Fibroblast of villous mesenchyme (primary cell): ENCODE measurements at regions not wholly inside any gene's neighbourhood (a gene's known extent, or its start where the extent isn't known, plus 50 kb on each side); places are given as distances from the start of the nearest gene placed in this dataset.
A peak's percentile ranks its signal among the peaks of the same experiment; 100 is the strongest.
"Not testable (repeated sequence)": the region's sequence is repeated elsewhere in the genome, so short reads cannot be mapped to it uniquely, and the experiment has no call there.

Source experiments
- DNase-seq: peaks from one replicate; pipeline ENCODE4 v3.0.0-alpha.2; 2010; ENCODE audit warnings: low read depth
- H3K4me3 ChIP-seq: 2 replicates; pipeline ENCODE4 v1.5.1; 2011; ENCODE audit warnings: low read depth, mild to moderate bottlenecking, low read length
- TF ChIP-seq, protein P1 (sequence below): IDR thresholded peaks from 2 replicates; pipeline ENCODE4 v1.5.1; 2012; ENCODE audit warnings: low read depth, mild to moderate bottlenecking, low read length; ENCODE audit not compliant: insufficient read depth

DNA sequence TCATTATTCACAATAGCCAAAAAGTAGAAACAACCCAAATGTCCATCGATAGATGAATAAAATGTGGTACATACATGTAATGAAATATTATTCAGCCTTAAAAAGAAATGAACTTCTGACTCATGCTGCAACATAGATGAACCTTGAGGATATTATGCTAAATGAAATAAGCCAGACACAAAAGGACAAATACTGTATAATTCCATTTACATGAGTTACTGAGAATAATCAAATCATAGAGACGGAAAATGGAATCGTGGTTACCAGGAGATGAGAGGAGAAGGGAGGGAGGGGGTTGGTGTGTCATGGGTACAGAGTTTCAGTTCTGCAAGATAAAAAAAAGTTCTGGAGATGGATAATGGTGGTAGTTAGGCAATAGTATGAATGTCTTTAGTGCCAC lies 184.1 kb downstream of the PSMG1 start:
- TF ChIP-seq, protein P1, sequence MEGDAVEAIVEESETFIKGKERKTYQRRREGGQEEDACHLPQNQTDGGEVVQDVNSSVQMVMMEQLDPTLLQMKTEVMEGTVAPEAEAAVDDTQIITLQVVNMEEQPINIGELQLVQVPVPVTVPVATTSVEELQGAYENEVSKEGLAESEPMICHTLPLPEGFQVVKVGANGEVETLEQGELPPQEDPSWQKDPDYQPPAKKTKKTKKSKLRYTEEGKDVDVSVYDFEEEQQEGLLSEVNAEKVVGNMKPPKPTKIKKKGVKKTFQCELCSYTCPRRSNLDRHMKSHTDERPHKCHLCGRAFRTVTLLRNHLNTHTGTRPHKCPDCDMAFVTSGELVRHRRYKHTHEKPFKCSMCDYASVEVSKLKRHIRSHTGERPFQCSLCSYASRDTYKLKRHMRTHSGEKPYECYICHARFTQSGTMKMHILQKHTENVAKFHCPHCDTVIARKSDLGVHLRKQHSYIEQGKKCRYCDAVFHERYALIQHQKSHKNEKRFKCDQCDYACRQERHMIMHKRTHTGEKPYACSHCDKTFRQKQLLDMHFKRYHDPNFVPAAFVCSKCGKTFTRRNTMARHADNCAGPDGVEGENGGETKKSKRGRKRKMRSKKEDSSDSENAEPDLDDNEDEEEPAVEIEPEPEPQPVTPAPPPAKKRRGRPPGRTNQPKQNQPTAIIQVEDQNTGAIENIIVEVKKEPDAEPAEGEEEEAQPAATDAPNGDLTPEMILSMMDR, result no peak
- DNase-seq, result peak; percentile 24
- no peak overlapping the region for H3K4me3 ChIP-seq

DNA sequence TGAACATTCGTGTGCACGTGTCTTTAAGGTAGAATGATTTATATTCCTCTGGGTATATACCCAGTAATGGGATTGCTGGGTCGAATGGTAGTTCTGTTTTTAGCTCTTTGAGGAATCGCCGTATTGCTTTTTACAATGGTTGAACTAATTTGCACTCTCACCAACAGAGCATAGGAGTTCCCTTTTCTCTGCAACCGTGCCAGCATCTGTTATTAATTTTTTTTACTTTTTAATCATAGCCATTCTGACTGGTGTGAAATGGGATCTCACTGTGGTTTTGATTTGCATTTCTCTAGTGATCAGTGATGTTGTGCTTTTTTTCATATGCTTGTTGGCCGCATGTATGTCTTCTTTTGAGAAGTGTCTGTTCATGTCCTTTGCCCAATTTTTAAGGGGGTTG lies 185.0 kb downstream of the PSMG1 start:
- not testable (repeated sequence) for H3K4me3 ChIP-seq, DNase-seq

DNA sequence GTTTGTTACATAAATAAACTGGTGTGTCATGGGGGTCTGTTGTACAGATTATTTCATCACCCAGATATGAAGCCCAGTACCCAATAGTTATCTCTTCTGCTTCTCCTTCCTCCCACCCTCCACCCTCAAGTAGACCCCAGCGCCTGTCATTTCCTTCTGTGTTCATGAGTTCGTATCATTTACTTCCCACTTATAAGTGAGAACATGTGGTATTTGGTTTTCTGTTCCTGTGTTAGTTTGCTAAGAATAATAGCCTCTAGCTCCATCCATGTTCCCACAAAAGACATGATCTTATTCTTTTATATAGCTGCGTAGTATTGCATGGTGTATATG lies 185.4 kb downstream of the PSMG1 start:
- DNase-seq, result not testable (repeated sequence)

DNA sequence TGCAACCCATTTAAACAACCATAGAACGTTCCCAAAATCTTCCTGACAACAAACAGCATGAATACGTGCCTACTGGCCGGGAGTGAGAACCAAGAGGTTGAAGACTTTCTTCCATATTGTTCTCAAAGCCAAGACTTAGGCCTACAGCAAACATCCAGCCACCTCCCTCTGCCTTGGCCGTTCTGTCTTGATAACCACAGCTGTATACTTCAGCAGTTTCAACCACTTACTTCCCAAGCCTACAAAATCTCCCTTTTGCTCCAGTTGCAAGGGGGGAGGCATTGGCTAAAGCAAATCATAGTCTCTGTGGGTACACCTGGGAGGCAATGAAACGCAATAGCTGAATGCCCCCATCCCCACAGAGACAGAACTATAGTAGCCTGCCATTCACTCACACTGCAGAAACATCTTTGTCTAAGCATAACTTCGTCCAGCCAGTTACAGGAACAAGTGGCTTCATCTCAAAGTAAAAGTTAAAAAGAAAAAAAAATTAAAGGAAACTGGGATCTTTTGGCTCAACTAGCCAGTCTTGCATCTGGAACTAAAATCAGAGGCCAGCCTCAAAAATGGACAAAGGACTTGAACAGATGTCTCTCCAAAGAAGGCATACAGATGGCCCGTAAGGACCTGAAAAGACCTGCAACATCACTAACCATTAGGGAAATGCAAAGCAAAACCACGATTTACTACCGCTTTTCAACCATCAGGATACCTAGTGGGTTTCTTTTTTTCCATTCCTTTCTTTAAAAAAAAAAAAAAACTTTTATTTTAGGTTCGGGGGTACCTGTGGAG lies 186.0 kb downstream of the PSMG1 start:
- DNase-seq, result no peak
- no peak overlapping the region for H3K4me3 ChIP-seq
- TF ChIP-seq, protein P1, result no peak

More for the DNA sequence above, 185.4 kb downstream of the PSMG1 start:
- not testable (repeated sequence) for H3K4me3 ChIP-seq

DNA sequence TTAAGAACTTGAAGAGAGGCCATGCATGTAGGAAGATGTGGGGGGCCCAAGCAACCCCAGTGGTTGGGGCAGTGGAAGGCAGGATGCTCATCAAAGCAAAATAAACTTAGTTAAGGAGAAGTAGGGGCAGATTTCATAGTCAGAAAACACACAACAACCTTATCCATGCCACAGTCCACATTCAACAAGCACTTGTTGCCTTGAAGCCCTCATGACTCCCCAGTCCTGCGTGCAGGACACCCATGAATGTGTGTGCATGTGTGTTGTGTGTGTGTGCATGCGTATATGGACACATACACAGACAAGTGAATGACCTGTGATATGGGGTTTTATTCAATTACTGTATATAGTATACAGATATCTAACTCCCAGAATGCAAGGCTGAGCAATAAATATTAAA lies 186.9 kb downstream of the PSMG1 start:
- DNase-seq, result no peak
- TF ChIP-seq, protein P1, result no peak
- no peak overlapping the region for H3K4me3 ChIP-seq

DNA sequence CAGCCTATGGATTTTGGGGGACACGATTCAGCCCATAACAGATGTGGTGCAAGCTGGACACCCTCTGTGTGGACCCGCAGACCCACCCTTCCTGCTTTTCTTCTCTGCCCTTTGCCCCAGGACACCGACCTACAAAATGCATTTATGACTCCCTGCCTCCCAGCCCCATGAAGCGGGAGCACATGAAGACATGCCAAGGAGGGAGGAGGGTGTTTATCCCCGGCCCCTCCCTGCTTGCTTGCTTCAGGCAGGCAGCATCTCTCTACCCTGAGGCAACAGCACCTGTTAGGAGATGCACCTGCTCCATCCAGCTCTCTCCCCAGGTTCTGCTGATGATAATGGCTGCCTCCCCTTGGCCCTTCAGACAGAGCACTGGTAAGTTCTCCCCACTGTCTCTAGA lies 187.5 kb downstream of the PSMG1 start:
- TF ChIP-seq, protein P1, result no peak
- H3K4me3 ChIP-seq, result no peak overlapping the region
- DNase-seq, result no peak

DNA sequence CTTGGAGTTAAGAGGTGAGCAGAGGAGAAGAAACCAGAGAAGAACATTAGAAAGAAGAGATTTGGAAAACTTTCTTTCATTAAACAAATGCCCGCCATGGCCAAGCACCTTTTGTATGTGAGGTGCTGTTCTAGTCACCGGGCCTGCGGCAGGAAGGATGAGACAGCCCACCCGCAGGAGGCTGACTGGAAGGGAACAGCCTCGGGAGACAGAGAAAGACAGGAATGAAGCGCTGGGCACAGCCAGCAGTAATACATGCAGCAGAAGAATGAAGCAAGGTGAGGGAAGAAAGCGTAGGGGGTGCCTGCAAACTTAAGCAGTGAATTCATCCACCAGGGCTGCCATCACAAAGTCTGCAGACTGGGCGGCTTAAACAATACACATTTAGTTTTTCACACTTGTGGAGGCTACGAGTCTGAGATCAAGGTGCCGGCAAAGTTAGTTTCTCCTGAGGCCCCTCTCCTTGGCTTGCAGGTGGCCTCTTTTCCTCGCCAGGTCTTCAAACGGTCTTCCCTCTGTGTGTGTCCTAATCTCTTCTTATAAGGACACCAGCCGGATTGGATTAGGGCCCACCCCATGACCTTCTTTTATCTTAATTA lies 188.1 kb downstream of the PSMG1 start:
- no peak for DNase-seq
- no peak overlapping the region for H3K4me3 ChIP-seq
- TF ChIP-seq, protein P1, result no peak

DNA sequence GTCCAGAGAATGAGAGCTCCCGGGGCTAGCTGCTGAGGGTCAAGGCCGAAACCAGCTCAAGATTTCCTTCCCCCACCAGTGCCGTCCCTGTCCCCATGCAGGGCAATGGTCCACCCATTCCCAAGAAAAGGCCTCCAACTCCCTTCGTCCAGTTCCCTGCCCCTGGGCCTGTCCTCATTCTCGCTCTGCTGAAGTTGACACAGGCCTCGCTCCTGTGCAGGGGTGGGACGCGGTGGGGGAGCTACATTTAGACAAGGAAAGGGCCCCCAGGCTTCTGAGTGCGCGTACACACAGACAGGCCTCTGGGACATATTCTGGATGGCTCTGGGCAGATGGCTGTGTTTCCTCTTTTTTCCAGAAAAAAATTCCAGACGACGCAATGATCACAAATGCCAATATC lies 188.3 kb downstream of the ETS2 start:
- H3K4me3 ChIP-seq, result no peak overlapping the region
- no peak for DNase-seq
- TF ChIP-seq, protein P1, result no peak
